ENCODE measurements at regions not wholly inside any gene's neighbourhood (a gene's known extent, or its start where the extent isn't known, plus 50 kb on each side); places are given as distances from the start of the nearest gene placed in this dataset.

GRCh38 chr1:232209357-232209756, 420.6 kb downstream of the SIPA1L2 start:
- TF ChIP-seq CTBP1 (IDR thresholded peaks at IDR 0.05; ENCODE audit: borderline replicate concordance), result no peak
- no peak for TF ChIP-seq TARDBP (IDR thresholded peaks at IDR 0.05)
- no peak for TF ChIP-seq SUZ12 (IDR thresholded peaks at IDR 0.05)
- no peak for TF ChIP-seq ARNT (IDR thresholded peaks at IDR 0.05)
- no peak for TF ChIP-seq FOXM1 (IDR thresholded peaks at IDR 0.05; ENCODE audit: borderline replicate concordance)
